Urothelium cell line (cell line): ENCODE measurements at regions not wholly inside any gene's neighbourhood (a gene's known extent, or its start where the extent isn't known, plus 50 kb on each side); places are given as distances from the start of the nearest gene placed in this dataset.
"Not testable (repeated sequence)": the region's sequence is repeated elsewhere in the genome, so short reads cannot be mapped to it uniquely, and the experiment has no call there.

Source experiments
- DNase-seq: peaks from one replicate; pipeline ENCODE4 v3.0.0; 2011; ENCODE audit warnings: low spot score, mixed read lengths
- FAIRE-seq: peaks from 2 replicates; lab custom pipeline; 2011; peaks lifted over from hg19 to GRCh38; lab: Jason Lieb, UNC

GRCh38 chr10:65762311-65762710 lies 1163.5 kb upstream of the LRRTM3 start:
- DNase-seq: no peak
- FAIRE-seq: peak; percentile 30

GRCh38 chr10:65765006-65765541 lies 1160.8 kb upstream of the LRRTM3 start:
- no peak for FAIRE-seq

GRCh38 chr10:65769828-65770227 lies 1156.0 kb upstream of the LRRTM3 start:
- FAIRE-seq (no peak), DNase-seq (no peak)

More at GRCh38 chr10:65765006-65765541, 1160.8 kb upstream of the LRRTM3 start:
- no peak for DNase-seq

- DNase-seq (no peak), FAIRE-seq (no peak)
Observed at GRCh38 chr10:65778753-65779152, 1147.1 kb upstream of the LRRTM3 start.

GRCh38 chr10:65779985-65780384 lies 1145.9 kb upstream of the LRRTM3 start:
- DNase-seq: no peak
- no peak for FAIRE-seq

- DNase-seq (no peak), FAIRE-seq (no peak)
Observed at GRCh38 chr10:65786279-65786678, 1139.6 kb upstream of the LRRTM3 start.

GRCh38 chr10:65787571-65787970 lies 1138.3 kb upstream of the LRRTM3 start:
- peak; percentile 55 for FAIRE-seq
- no peak for DNase-seq

- FAIRE-seq: no peak
Observed at GRCh38 chr10:65788271-65788670, 1137.6 kb upstream of the LRRTM3 start.

GRCh38 chr10:65791979-65792378 lies 1133.9 kb upstream of the LRRTM3 start:
- no peak for FAIRE-seq
- no peak for DNase-seq

More at GRCh38 chr10:65788271-65788670, 1137.6 kb upstream of the LRRTM3 start:
- no peak for DNase-seq

- FAIRE-seq (no peak), DNase-seq (no peak)
Observed at GRCh38 chr10:65793738-65794425, 1132.0 kb upstream of the LRRTM3 start.

GRCh38 chr10:65794861-65795260 lies 1131.0 kb upstream of the LRRTM3 start:
- FAIRE-seq, DNase-seq: not testable (repeated sequence)

GRCh38 chr10:65796472-65796871 lies 1129.4 kb upstream of the LRRTM3 start:
- DNase-seq: no peak
- FAIRE-seq: no peak

- DNase-seq (no peak), FAIRE-seq (no peak)
Observed at GRCh38 chr10:65798133-65798532, 1127.7 kb upstream of the LRRTM3 start.

GRCh38 chr10:65802391-65802790 lies 1123.4 kb upstream of the LRRTM3 start:
- DNase-seq (no peak), FAIRE-seq (no peak)

GRCh38 chr10:65805511-65805910 lies 1120.3 kb upstream of the LRRTM3 start:
- FAIRE-seq (no peak), DNase-seq (no peak)

- FAIRE-seq (no peak), DNase-seq (no peak)
Observed at GRCh38 chr10:65805993-65806392, 1119.8 kb upstream of the LRRTM3 start.

GRCh38 chr10:65808687-65809333 lies 1117.0 kb upstream of the LRRTM3 start:
- no peak for DNase-seq

GRCh38 chr10:65811931-65812525 lies 1113.8 kb upstream of the LRRTM3 start:
- FAIRE-seq (no peak), DNase-seq (no peak)

More at GRCh38 chr10:65808687-65809333, 1117.0 kb upstream of the LRRTM3 start:
- no peak for FAIRE-seq

GRCh38 chr10:65816536-65816935 lies 1109.3 kb upstream of the LRRTM3 start:
- no peak for FAIRE-seq
- no peak for DNase-seq

GRCh38 chr10:65818990-65819389 lies 1106.8 kb upstream of the LRRTM3 start:
- FAIRE-seq: no peak
- DNase-seq: peak; percentile 6

- DNase-seq: no peak
- no peak for FAIRE-seq
Observed at GRCh38 chr10:65827359-65827758, 1098.5 kb upstream of the LRRTM3 start.

- DNase-seq (no peak), FAIRE-seq (no peak)
Observed at GRCh38 chr10:65838811-65839210, 1087.0 kb upstream of the LRRTM3 start.
